Uterus (tissue), 3 donors: ENCODE measurements at regions not wholly inside any gene's neighbourhood (a gene's known extent, or its start where the extent isn't known, plus 50 kb on each side); places are given as distances from the start of the nearest gene placed in this dataset.

ENCODE experiments used
- DNase-seq, 2 donors: peaks; one replicate each; pipeline ENCODE4 v3.0.0-alpha.2; 2019 to 2020
- H3K27ac ChIP-seq, 2 donors: fragments of 200-600 bp; sonication (generic); 1 replicate in 1 of 2; 2 replicates in 1 of 2; pipeline ENCODE4 v1.5.1; 2016 to 2018
- H3K27me3 ChIP-seq, 2 donors: fragments of 200-600 bp; sonication (generic); one replicate each; pipeline ENCODE4 v1.5.1; 2018 to 2019; ENCODE audit warnings: control low read depth in 1 of 2
- H3K36me3 ChIP-seq, 2 donors: fragments of 200-600 bp; sonication (generic); one replicate each; pipeline ENCODE4 v1.5.1; 2019; ENCODE audit warnings: control low read depth in 1 of 2
- H3K4me1 ChIP-seq, 2 donors: fragments of 200-600 bp; sonication (generic); one replicate each; pipeline ENCODE4 v1.5.1; 2018 to 2019; ENCODE audit warnings: control low read depth in 1 of 2
- H3K4me3 ChIP-seq, 2 donors: fragments of 200-600 bp; sonication (generic); 1 replicate in 1 of 2; 2 replicates in 1 of 2; pipeline ENCODE4 v1.5.1; 2018 to 2019; ENCODE audit warnings: mild to moderate bottlenecking in 1 of 2
- H3K9me3 ChIP-seq, 2 donors: fragments of 200-600 bp; sonication (generic); one replicate each; pipeline ENCODE4 v1.5.1; 2019; ENCODE audit warnings: control low read depth in 1 of 2
- POLR2A ChIP-seq, 2 donors: fragments of 450-650 bp; IDR thresholded peaks; one replicate each; pipeline ENCODE4 v1.6.1; 2016; ENCODE audit warnings: antibody characterized with exemption in 2 of 2, mild to moderate bottlenecking in 1 of 2, moderate library complexity in 1 of 2
- intact Hi-C: fragments of 100-400 bp; cut with DNase I; formaldehyde crosslinking; loops from one replicate; pipeline ENCODE4 v1.15.1; 2023; ENCODE audit warnings: low total_unique reads
- TF ChIP-seq, protein P1 (sequence below), 4 experiments: fragments of 200-600 bp in 2 of 4; fragments of 450-650 bp in 2 of 4; sonication (generic) in 2 of 4; IDR thresholded peaks; one replicate each; pipeline ENCODE4 v1.5.1; 2016 to 2019; ENCODE audit warnings: antibody characterized with exemption in 4 of 4, mild to moderate bottlenecking in 2 of 4, moderate library complexity in 1 of 4
- donor health status: DM: yes; HTN: yes; CAD: no.

DNA sequence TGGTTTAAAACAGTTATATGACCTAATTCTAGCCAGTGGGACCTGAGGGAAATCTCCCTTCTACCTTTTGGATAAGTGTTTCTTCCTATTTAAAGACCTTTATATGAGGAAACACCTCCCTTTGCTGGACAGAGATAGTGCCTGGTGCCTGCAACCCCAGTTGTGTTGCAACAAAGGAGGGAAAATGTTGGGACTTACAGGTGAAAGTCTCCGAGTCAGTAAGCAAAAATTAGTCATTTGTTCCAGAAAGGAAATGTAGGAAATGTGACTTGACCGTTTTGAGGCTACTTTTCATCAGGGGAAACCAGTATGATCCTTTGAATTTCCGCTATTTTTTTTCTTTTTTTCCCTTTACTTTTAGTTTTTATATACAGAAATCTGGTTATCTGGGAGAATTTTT lies 165.5 kb downstream of the DKK1 start:
- intact Hi-C loops = no loop called here
- Histone ChIP-seq H3K9me3 (no peaks in the 10 kb centered on the region), H3K27me3 (no peaks in the 10 kb centered on the region), H3K36me3 (no peaks in the 10 kb centered on the region), H3K4me3 (no peak overlapping the region), H3K4me1 (no peaks in the 10 kb centered on the region), H3K27ac (no peak overlapping the region)
- no peak for DNase-seq
- TF ChIP-seq, protein P1, sequence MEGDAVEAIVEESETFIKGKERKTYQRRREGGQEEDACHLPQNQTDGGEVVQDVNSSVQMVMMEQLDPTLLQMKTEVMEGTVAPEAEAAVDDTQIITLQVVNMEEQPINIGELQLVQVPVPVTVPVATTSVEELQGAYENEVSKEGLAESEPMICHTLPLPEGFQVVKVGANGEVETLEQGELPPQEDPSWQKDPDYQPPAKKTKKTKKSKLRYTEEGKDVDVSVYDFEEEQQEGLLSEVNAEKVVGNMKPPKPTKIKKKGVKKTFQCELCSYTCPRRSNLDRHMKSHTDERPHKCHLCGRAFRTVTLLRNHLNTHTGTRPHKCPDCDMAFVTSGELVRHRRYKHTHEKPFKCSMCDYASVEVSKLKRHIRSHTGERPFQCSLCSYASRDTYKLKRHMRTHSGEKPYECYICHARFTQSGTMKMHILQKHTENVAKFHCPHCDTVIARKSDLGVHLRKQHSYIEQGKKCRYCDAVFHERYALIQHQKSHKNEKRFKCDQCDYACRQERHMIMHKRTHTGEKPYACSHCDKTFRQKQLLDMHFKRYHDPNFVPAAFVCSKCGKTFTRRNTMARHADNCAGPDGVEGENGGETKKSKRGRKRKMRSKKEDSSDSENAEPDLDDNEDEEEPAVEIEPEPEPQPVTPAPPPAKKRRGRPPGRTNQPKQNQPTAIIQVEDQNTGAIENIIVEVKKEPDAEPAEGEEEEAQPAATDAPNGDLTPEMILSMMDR (IDR thresholded peaks at IDR 0.05) = no peak
- TF ChIP-seq POLR2A (IDR thresholded peaks at IDR 0.05) = no peak

DNA sequence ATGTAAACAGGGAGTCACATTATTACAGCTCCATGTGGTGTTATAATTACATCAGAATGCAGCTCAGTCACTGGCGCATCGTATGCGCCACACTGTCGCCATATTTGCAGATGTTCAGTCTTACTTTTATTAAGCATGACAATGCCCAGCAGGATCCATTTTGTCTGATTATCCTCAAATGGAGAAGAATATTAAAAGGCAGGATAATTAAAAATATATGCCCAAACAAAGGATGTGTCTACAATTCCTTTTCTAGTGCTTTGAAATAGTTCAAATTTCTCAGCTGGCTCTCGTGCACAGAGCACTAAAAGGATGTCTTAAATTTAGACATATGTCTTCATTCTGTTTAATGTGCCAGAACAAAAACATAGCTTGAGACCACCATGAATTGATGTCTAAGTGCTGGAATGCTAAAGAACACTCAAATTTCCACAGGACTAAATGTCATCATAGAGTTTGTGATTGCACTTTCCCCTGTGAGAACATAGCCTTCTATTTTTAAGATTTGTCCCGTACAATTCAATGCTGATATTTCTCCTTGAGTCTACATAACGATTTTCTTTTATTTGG lies 168.0 kb downstream of the DKK1 start:
- no peak for DNase-seq
- no peaks in the 10 kb centered on the region for H3K4me1 ChIP-seq
- intact Hi-C loops = no loop called here

DNA sequence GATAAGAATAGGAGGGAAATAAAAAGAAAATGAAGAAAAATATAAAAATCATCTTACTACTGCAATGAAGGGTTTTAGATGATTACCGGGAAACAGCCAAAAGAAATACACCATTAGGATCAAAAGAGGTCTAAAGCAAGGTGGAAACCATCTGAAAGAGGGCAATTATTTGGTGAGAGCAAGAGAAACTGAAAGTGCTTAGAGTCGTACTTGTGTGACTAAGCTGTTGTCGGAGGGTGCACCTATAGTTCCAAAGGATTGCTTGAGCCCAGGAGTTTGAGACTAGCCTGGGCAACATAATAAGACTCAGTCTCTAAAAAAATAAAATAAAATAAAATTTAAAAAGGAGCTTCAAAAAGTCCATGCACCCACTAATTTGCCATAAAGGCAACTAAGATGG lies 169.5 kb downstream of the DKK1 start:
- Histone ChIP-seq H3K4me1 (no peaks in the 10 kb centered on the region), H3K27me3 (no peaks in the 10 kb centered on the region), H3K4me3 (no peak overlapping the region), H3K9me3 (no peaks in the 10 kb centered on the region), H3K27ac (no peak overlapping the region), H3K36me3 (no peaks in the 10 kb centered on the region)
- TF ChIP-seq, protein P1 (IDR thresholded peaks at IDR 0.05) = no peak
- no peak for TF ChIP-seq POLR2A (IDR thresholded peaks at IDR 0.05)
- no peak for DNase-seq
- intact Hi-C loops = no loop called here

More for the DNA sequence above, 168.0 kb downstream of the DKK1 start:
- Histone ChIP-seq H3K27me3 (no peaks in the 10 kb centered on the region), H3K27ac (no peak overlapping the region), H3K36me3 (no peaks in the 10 kb centered on the region), H3K9me3 (no peaks in the 10 kb centered on the region), H3K4me3 (no peak overlapping the region)
- TF ChIP-seq, protein P1 (IDR thresholded peaks at IDR 0.05) = no peak
- TF ChIP-seq POLR2A (IDR thresholded peaks at IDR 0.05) = no peak

DNA sequence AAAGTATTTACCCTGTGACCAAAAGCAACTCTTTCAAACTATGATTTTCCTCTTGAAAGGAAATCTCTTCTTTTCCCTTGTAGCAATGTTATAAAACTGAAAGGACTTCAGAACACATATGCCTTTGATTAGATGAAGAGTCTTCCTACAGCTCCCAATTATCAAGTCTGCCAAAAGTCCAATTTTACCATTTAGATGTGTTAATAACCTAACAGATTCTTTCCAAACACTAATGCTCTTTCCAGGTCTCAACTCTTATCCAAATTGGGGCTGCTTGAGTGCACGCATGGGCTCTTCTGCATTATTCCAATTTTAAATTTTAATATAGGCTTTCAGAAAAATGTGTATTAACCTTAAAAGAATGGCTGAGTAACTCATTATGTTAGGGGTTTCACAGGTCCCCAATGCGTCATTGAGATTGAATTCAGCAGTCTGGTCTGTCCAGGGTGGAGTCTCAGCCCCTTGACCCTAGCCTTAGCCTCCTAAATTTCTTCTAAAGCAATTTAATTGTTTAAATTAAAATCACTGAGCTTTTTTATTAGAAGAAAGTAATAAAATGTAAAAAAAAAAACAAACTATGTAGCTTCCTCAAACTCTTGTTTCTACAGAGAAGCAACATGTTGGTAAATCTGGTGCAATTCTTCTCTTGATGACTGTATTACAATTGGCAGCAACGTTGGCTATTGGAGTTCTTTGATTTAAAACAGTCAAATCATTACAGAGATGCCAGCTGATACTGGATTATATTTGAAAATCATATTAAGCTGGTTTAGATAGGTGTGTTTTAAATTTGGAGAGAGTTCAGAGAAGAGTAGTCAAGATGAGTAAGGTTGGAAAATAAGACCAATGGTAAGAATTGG lies 170.4 kb downstream of the DKK1 start:
- Histone ChIP-seq H3K4me1 (no peaks in the 10 kb centered on the region), H3K36me3 (no peaks in the 10 kb centered on the region), H3K9me3 (no peaks in the 10 kb centered on the region), H3K27me3 (no peaks in the 10 kb centered on the region), H3K27ac (no peak overlapping the region), H3K4me3 (no peak overlapping the region)
- TF ChIP-seq, protein P1 (IDR thresholded peaks at IDR 0.05) = no peak
- no peak for TF ChIP-seq POLR2A (IDR thresholded peaks at IDR 0.05)
- intact Hi-C loops = no loop called here
- no peak for DNase-seq

DNA sequence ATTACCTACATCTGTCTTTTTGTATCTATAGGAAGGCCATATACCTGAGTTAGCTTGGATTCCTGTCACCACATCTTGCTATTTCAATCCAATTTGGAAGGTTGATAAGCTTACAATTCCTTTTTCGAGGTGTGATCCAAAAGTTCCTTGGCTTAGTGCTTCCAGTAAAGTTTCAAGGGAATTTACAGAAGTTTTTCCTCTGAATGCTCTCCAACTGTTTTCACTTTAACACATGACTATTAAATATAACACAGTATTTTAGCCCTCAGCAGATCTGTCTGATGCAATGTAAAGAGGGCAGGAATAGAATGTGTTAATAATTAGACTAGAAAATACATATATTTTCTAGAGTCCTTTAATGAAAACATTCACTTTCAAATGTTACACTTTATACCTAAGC lies 171.4 kb downstream of the DKK1 start:
- no peak overlapping the region for H3K4me3 ChIP-seq
- no peaks in the 10 kb centered on the region for H3K4me1 ChIP-seq
- no peak for DNase-seq
- intact Hi-C loops = no loop called here
- no peak overlapping the region for H3K27ac ChIP-seq
- H3K9me3 ChIP-seq = no peaks in the 10 kb centered on the region
- TF ChIP-seq, protein P1 (IDR thresholded peaks at IDR 0.05) = no peak
- TF ChIP-seq POLR2A (IDR thresholded peaks at IDR 0.05) = no peak
- no peaks in the 10 kb centered on the region for H3K36me3 ChIP-seq
- no peaks in the 10 kb centered on the region for H3K27me3 ChIP-seq
